Brain microvascular endothelial cell (primary cell): ENCODE measurements at regions not wholly inside any gene's neighbourhood (a gene's known extent, or its start where the extent isn't known, plus 50 kb on each side); places are given as distances from the start of the nearest gene placed in this dataset.

ENCODE experiments used
- DNase-seq: peaks from one replicate; pipeline ENCODE4 v3.0.0-alpha.2; 2020
- H3K27ac ChIP-seq: fragments of 250-450 bp; sonication (Bioruptor Pico); 2 replicates; pipeline ENCODE4 v1.5.1; 2020; ENCODE audit warnings: mild to moderate bottlenecking, moderate library complexity
- H3K27me3 ChIP-seq: fragments of 250-450 bp; sonication (Bioruptor Pico); replicated peaks from 2 replicates; pipeline ENCODE4 v1.5.1; 2020; ENCODE audit warnings: mild to moderate bottlenecking
- H3K36me3 ChIP-seq: fragments of 250-450 bp; sonication (Bioruptor Pico); replicated peaks from 2 replicates; pipeline ENCODE4 v1.5.1; 2020; ENCODE audit warnings: mild to moderate bottlenecking
- H3K4me3 ChIP-seq: 2 replicates; pipeline ENCODE4 v1.5.1; 2011; ENCODE audit warnings: low read depth, mild to moderate bottlenecking, control low read depth, low read length, moderate library complexity
- in situ Hi-C: cut with HindIII; loops from 2 replicates; pipeline ENCODE4 v1.10.0; 2017; ENCODE audit warnings: low sequenced_read_pairs, low pct_ligation_motif_present
- TF ChIP-seq, protein P1 (sequence below): IDR thresholded peaks from 2 replicates; pipeline ENCODE4 v1.5.1; 2011; ENCODE audit warnings: low read depth, mild to moderate bottlenecking, moderate library complexity, low read length, control low read depth, inconsistent platforms; ENCODE audit errors: missing control alignments

DNA sequence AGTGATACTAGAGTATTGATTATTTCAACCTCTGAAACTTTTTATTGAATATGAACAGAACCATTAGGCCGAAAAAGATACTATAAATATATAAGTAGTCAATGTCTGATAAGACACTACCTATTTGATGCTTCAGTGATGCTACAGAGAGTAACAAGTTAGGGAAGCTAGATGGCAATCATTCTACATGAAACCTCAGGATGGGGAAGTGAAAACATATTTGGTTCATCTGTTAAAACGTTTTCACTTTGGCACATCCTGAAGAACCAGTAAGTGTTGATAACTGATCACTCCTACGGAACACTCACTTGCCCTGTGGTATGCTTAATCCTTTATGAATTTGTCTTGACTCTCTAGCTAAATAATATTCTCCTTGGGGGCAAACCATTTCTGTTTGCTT is 1064.9 kb downstream of the NXPH1 start:
- Histone ChIP-seq H3K27ac (no peak overlapping the region), H3K36me3 (no peaks in the 10 kb centered on the region), H3K4me3 (no peak overlapping the region), H3K27me3 (no peaks in the 10 kb centered on the region)
- in situ Hi-C loops = no loop called here
- DNase-seq = no peak
- TF ChIP-seq, protein P1, sequence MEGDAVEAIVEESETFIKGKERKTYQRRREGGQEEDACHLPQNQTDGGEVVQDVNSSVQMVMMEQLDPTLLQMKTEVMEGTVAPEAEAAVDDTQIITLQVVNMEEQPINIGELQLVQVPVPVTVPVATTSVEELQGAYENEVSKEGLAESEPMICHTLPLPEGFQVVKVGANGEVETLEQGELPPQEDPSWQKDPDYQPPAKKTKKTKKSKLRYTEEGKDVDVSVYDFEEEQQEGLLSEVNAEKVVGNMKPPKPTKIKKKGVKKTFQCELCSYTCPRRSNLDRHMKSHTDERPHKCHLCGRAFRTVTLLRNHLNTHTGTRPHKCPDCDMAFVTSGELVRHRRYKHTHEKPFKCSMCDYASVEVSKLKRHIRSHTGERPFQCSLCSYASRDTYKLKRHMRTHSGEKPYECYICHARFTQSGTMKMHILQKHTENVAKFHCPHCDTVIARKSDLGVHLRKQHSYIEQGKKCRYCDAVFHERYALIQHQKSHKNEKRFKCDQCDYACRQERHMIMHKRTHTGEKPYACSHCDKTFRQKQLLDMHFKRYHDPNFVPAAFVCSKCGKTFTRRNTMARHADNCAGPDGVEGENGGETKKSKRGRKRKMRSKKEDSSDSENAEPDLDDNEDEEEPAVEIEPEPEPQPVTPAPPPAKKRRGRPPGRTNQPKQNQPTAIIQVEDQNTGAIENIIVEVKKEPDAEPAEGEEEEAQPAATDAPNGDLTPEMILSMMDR = no peak

DNA sequence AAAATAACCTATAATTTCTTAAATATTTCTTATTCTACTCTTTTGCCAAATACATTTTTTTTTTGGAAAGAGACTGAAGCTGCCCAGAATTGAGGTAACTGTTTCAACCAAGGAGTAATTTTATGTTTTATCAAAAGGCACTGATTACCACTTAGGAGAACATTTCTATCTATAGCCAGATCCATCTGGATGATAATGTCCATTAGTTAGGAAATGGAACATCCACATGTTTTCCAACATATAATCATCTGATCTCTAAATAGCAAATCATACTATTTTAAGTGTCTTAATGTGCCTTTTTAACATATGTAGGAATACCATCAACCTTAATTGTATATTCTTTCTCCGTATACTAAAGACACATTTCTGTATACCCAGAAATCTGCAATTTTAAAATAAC is 1068.9 kb downstream of the NXPH1 start:
- TF ChIP-seq, protein P1 = no peak
- Histone ChIP-seq H3K4me3 (no peak overlapping the region), H3K27me3 (no peaks in the 10 kb centered on the region), H3K27ac (no peak overlapping the region), H3K36me3 (no peaks in the 10 kb centered on the region)
- in situ Hi-C loops = no loop called here
- no peak for DNase-seq

DNA sequence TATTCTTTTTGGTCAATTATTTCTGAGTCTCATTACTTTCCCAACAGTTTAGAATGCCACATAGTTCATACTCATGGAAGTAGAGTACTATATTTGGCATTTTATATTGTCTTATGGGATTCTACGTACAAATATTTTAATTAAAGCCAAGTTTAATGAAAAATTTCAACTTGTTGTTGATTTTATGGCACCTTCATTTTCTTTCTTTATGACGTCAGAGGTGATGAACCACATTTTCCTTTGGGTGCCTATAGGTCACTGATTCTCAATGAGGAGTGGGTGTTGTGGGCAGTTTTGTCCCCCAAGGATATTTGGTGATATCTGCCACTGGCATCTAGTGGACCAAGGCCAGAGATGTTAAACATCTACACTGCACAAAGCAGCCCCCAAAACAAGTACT is 1071.3 kb downstream of the NXPH1 start:
- H3K27me3 ChIP-seq = no peaks in the 10 kb centered on the region
- H3K36me3 ChIP-seq = no peaks in the 10 kb centered on the region
- TF ChIP-seq, protein P1 = no peak
- in situ Hi-C loops = no loop called here
- H3K4me3 ChIP-seq = no peak overlapping the region
- H3K27ac ChIP-seq = no peak overlapping the region
- no peak for DNase-seq

DNA sequence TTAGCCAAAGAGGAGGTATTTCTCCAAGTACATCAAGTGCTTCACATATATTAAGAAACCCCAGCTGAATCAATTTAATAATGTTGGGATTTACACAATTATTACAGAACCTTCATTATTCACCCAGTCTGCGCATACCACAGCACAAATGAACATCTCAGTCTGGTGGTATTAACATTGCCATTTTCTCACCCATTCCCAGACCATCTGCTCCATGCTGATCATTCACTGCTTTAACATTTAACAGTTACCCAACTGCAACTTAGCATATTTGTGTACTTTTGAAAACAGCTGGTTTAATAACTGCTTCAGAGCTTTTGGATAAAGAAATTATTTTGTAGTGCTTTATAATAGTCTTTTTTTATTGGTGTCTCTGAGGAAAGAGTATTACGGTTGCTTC is 1072.1 kb downstream of the NXPH1 start:
- H3K4me3 ChIP-seq = no peak overlapping the region
- H3K36me3 ChIP-seq = no peaks in the 10 kb centered on the region
- DNase-seq = no peak
- TF ChIP-seq, protein P1 = no peak
- no peak overlapping the region for H3K27ac ChIP-seq
- no peaks in the 10 kb centered on the region for H3K27me3 ChIP-seq
- in situ Hi-C loops = no loop called here

DNA sequence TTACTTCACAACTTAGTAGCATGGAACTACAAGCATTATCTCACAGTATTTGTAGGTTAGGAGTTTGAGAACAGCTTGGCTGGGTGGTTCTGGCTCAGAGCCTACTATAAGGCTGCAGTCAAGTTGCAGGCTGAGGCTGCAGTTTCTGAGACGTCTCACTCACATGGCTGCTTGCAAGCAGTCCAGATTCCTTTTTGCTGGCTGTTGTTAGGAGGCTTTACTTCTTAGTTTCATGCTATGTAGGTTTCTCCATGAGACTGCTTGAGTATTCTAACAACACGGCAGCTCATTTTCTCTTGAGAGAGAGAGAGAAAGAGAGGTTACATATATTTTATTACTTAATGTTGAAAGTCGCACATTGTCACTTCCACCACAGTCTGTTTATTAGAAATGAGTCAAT is 1073.9 kb downstream of the NXPH1 start:
- no peaks in the 10 kb centered on the region for H3K36me3 ChIP-seq
- in situ Hi-C loops = no loop called here
- no peak overlapping the region for H3K27ac ChIP-seq
- DNase-seq = no peak
- TF ChIP-seq, protein P1 = no peak
- no peaks in the 10 kb centered on the region for H3K27me3 ChIP-seq
- H3K4me3 ChIP-seq = no peak overlapping the region

DNA sequence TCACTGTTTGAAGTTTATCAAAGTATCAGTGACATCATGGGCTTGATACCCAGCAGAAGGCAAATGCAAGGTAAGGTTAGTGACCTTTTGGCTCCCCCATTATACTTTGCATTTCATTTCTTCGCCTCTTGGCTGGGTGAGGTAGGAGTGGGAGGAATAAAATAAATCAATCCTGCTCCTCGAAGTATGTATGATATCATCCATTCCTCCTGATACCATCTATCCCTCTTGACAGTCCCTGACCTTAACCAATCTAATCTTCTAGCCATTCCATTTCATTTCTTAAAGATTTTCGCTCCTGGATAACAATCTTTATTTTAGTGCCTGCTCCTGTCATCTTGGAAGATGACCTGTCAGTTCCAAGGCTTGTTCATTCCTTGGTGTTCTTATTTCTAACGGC is 1083.3 kb downstream of the NXPH1 start:
- H3K27ac ChIP-seq = no peak overlapping the region
- in situ Hi-C loops = no loop called here
- no peaks in the 10 kb centered on the region for H3K27me3 ChIP-seq
- no peaks in the 10 kb centered on the region for H3K36me3 ChIP-seq
- TF ChIP-seq, protein P1 = no peak
- DNase-seq = no peak
- H3K4me3 ChIP-seq = no peak overlapping the region
